Transverse colon (tissue), 4 donors: ENCODE measurements at regions not wholly inside any gene's neighbourhood (a gene's known extent, or its start where the extent isn't known, plus 50 kb on each side); places are given as distances from the start of the nearest gene placed in this dataset.

Experiments
- CTCF ChIP-seq, 5 experiments: fragments of 200-600 bp in 3 of 5; fragments of 450-650 bp in 2 of 5; sonication (generic) in 3 of 5; IDR thresholded peaks; 1 replicate in 2 of 5; 2 replicates in 3 of 5; pipeline ENCODE4 v1.5.1; 2016 to 2017; ENCODE audit warnings: antibody characterized with exemption in 5 of 5, inconsistent platforms in 3 of 5, mild to moderate bottlenecking in 2 of 5, moderate library complexity in 1 of 5
- EP300 ChIP-seq: sonication (generic); formaldehyde crosslinking; IDR thresholded peaks from one replicate; pipeline ENCODE4 v1.6.1; 2017; ENCODE audit warnings: antibody characterized with exemption, low read depth
- POLR2A ChIP-seq: fragments of 450-650 bp; IDR thresholded peaks from one replicate; pipeline ENCODE4 v1.6.1; 2016; ENCODE audit warnings: antibody characterized with exemption, mild to moderate bottlenecking, moderate library complexity
- POLR2AphosphoS5 ChIP-seq, 3 donors: sonication (generic); formaldehyde crosslinking; IDR thresholded peaks; one replicate each; pipeline ENCODE4 v1.6.1; 2016; ENCODE audit warnings: antibody characterized with exemption in 3 of 3

DNA sequence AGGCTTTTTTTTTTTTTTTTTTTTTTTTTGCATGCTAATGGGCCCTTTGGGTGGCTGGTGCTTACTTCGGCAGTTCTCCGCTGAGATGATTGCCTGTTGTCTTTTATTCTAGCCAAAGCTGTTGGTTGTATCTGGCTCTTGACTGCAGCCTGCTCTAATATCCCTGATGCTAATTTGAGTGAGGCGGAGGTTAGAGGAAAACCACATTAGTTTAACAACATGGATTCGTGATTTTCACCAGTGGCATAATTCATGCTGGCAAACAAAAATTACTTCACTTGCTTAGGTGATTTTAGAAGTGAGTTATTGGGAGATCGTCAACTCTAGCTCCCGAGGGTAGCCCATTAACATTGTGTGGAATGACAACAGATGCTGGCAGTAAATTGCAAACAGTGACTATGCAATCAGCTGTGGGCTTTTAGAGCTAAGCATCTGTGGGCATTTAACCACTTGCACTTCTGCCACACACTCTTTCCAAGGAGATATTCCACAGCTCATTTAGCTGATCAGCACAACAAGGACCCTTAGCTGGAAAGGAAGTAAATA lies 97.6 kb upstream of the ZDHHC17 start:
- no peak for TF ChIP-seq CTCF (IDR thresholded peaks at IDR 0.05)
- TF ChIP-seq POLR2AphosphoS5 (IDR thresholded peaks at IDR 0.05) = no peak
- TF ChIP-seq POLR2A = no peak
- no peak for TF ChIP-seq EP300
